Mesenchymal stem cell (in vitro differentiated cells and primary cell): ENCODE measurements at regions not wholly inside any gene's neighbourhood (a gene's known extent, or its start where the extent isn't known, plus 50 kb on each side); places are given as distances from the start of the nearest gene placed in this dataset.

Source experiments
- DNase-seq: peaks from one replicate; pipeline ENCODE4 v3.0.0-alpha.2; 2013
- H2AFZ ChIP-seq: one replicate; pipeline ENCODE4 v1.6.1; 2013; ENCODE audit warnings: low read depth, mild to moderate bottlenecking, control low read depth, inconsistent platforms, low read length, moderate library complexity
- H2AK5ac ChIP-seq: 2 replicates; pipeline ENCODE4 v1.6.1; 2013; ENCODE audit warnings: low read length, moderate library complexity, mild to moderate bottlenecking, inconsistent platforms; ENCODE audit not compliant: severe bottlenecking
- H2BK120ac ChIP-seq: one replicate; pipeline ENCODE4 v1.6.1; 2013; ENCODE audit warnings: low read depth, mild to moderate bottlenecking, inconsistent platforms, low read length, moderate library complexity
- H2BK12ac ChIP-seq, 2 experiments: one replicate each; pipeline ENCODE4 v1.6.1; 2013; ENCODE audit warnings: inconsistent platforms in 2 of 2, low read length in 2 of 2, mild to moderate bottlenecking in 2 of 2, moderate library complexity in 2 of 2, control low read depth in 1 of 2
- H2BK15ac ChIP-seq: one replicate; pipeline ENCODE4 v1.6.1; 2013; ENCODE audit warnings: mild to moderate bottlenecking, low read depth, inconsistent platforms; ENCODE audit not compliant: poor library complexity, severe bottlenecking
- H2BK5ac ChIP-seq: 2 replicates; pipeline ENCODE4 v1.6.1; 2013; ENCODE audit warnings: low read depth, mild to moderate bottlenecking, low read length, control low read depth, inconsistent platforms; ENCODE audit not compliant: poor library complexity, severe bottlenecking
- H3K14ac ChIP-seq, 2 experiments: one replicate each; pipeline ENCODE4 v1.6.1; 2013; ENCODE audit warnings: inconsistent platforms in 2 of 2, low read length in 2 of 2, control low read depth in 1 of 2, mild to moderate bottlenecking in 1 of 2, moderate library complexity in 1 of 2
- H3K18ac ChIP-seq, 2 experiments: one replicate each; pipeline ENCODE4 v1.6.1; 2013; ENCODE audit warnings: inconsistent platforms in 2 of 2, low read length in 2 of 2, control low read depth in 1 of 2, low read depth in 1 of 2, mild to moderate bottlenecking in 1 of 2
- H3K23ac ChIP-seq, 2 experiments: one replicate each; pipeline ENCODE4 v1.6.1; 2013; ENCODE audit warnings: inconsistent platforms in 2 of 2, low read length in 2 of 2, mild to moderate bottlenecking in 2 of 2, moderate library complexity in 2 of 2, control low read depth in 1 of 2
- H3K27ac ChIP-seq: 2 replicates; pipeline ENCODE4 v1.5.1; 2013; ENCODE audit warnings: mild to moderate bottlenecking, moderate library complexity, low read length, control low read depth, inconsistent platforms; ENCODE audit not compliant: poor library complexity, severe bottlenecking
- H3K27me3 ChIP-seq, 2 experiments: 2 replicates each; pipeline versions ENCODE4 v1.6.1 to v1.7.0; 2013; ENCODE audit warnings: low read length in 2 of 2, mild to moderate bottlenecking in 2 of 2, moderate library complexity in 2 of 2, control low read depth in 1 of 2, inconsistent platforms in 1 of 2; ENCODE audit not compliant: control insufficient read depth in 1 of 2, insufficient read depth in 1 of 2
- H3K36me3 ChIP-seq, 2 experiments: 2 replicates each; pipeline versions ENCODE4 v1.6.1 to v1.7.0; 2013; ENCODE audit warnings: low read length in 2 of 2, control low read depth in 1 of 2, inconsistent platforms in 1 of 2, low read depth in 1 of 2, mild to moderate bottlenecking in 1 of 2; ENCODE audit not compliant: insufficient read depth in 2 of 2, control insufficient read depth in 1 of 2
- H3K4ac ChIP-seq, 2 experiments: one replicate each; pipeline ENCODE4 v1.6.1; 2013; ENCODE audit warnings: inconsistent platforms in 2 of 2, low read length in 2 of 2, mild to moderate bottlenecking in 2 of 2, moderate library complexity in 2 of 2, control low read depth in 1 of 2, low read depth in 1 of 2
- H3K4me1 ChIP-seq: 2 replicates; pipeline ENCODE4 v1.6.1; 2013; ENCODE audit warnings: low read depth, low read length, control low read depth; ENCODE audit not compliant: control insufficient read depth, insufficient read depth
- H3K4me2 ChIP-seq: 2 replicates; pipeline ENCODE4 v1.6.1; 2013; ENCODE audit warnings: low read length, mild to moderate bottlenecking, inconsistent platforms; ENCODE audit not compliant: poor library complexity, severe bottlenecking
- H3K4me3 ChIP-seq, 2 experiments: 2 replicates each; pipeline versions ENCODE4 v1.5.1 to v1.7.0; 2013; ENCODE audit warnings: low read length in 2 of 2, mild to moderate bottlenecking in 2 of 2, control low read depth in 1 of 2, low read depth in 1 of 2; ENCODE audit not compliant: insufficient read depth in 1 of 2
- H3K79me1 ChIP-seq: replicated peaks from 2 replicates; pipeline ENCODE4 v1.6.1; 2013; ENCODE audit warnings: mild to moderate bottlenecking, control low read depth, low read length, inconsistent platforms; ENCODE audit not compliant: poor library complexity, severe bottlenecking
- H3K9ac ChIP-seq: 2 replicates; pipeline ENCODE4 v1.7.0; 2013; ENCODE audit warnings: mild to moderate bottlenecking, low read length, moderate library complexity
- H3K9me3 ChIP-seq: 2 replicates; pipeline ENCODE4 v1.7.0; 2013; ENCODE audit warnings: mild to moderate bottlenecking, low read length; ENCODE audit not compliant: control insufficient read depth
- H4K8ac ChIP-seq: one replicate; pipeline ENCODE4 v1.6.1; 2013; ENCODE audit warnings: inconsistent platforms, mild to moderate bottlenecking, low read length, moderate library complexity
- H4K91ac ChIP-seq: one replicate; pipeline ENCODE4 v1.6.1; 2013; ENCODE audit warnings: mild to moderate bottlenecking, low read length, inconsistent platforms
- WGBS: methylation state at CpG from one replicate; pipeline ENCODE4 v1.1.7; 2013; ENCODE audit warnings: mixed read lengths; 5-methylcytosine and 5-hydroxymethylcytosine counted together

DNA sequence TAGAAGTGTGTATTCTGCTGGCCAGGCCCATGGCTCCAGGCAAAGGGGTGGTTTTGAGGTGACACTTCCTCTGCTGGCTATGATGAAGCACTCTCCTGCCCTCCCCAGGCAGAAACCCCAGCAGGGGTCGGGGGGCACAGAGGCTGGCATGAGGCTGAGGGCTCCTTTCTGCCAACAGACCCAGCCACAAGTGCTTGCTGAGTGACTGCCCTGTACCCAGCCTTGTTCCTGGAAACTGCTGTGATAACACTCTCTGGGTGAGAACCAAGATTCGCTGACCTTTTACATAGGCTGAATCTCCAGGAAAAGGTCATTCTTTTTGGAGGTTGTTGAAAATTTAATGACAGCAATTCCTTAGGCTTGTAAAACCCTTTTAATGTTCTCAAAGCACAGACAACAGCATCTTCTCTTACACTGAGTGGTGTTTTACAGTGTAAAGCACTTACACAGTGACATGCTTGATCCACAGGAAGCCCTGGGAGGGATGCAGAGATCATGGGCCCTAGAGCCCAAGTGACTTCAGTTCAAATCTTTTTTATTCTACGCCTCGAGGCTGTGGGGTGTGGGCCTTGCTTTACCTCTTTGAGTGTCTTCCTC lies 155.5 kb upstream of the FGGY start:
- H3K4me2 ChIP-seq, result no peak overlapping the region
- no peak overlapping the region for H2BK5ac ChIP-seq
- no peaks in the 10 kb centered on the region for H3K27me3 ChIP-seq
- no peaks in the 10 kb centered on the region for H3K9me3 ChIP-seq
- DNase-seq, result no peak
- H4K8ac ChIP-seq, result peak overlapping the region; percentile 89
- H2BK15ac ChIP-seq, result peak overlapping the region; percentile 77
- H3K9ac ChIP-seq, result peak overlapping the region; percentile 20
- peaks cover 10% of the 10 kb centered on the region for H3K4me1 ChIP-seq
- no peak overlapping the region for H3K23ac ChIP-seq
- H3K18ac ChIP-seq, result peak overlapping the region; percentile 23 to 32
- H3K79me1 ChIP-seq, result peaks cover 1% of the 10 kb centered on the region
- no peak overlapping the region for H3K4me3 ChIP-seq
- no peak overlapping the region for H2BK120ac ChIP-seq
- peak overlapping the region; percentile 44 for H4K91ac ChIP-seq
- 71% methylated on average over 3 of the region's 4 CpGs for WGBS
- no peaks in the 10 kb centered on the region for H3K36me3 ChIP-seq
- H2AFZ ChIP-seq, result peak overlapping the region; percentile 66
- no peak overlapping the region for H3K14ac ChIP-seq
- H2AK5ac ChIP-seq, result peak overlapping the region; percentile 95
- peak overlapping the region; percentile 69 to 75 for H2BK12ac ChIP-seq
- peak overlapping the region; percentile 5 to 73 for H3K4ac ChIP-seq
- H3K27ac ChIP-seq, result no peak overlapping the region

DNA sequence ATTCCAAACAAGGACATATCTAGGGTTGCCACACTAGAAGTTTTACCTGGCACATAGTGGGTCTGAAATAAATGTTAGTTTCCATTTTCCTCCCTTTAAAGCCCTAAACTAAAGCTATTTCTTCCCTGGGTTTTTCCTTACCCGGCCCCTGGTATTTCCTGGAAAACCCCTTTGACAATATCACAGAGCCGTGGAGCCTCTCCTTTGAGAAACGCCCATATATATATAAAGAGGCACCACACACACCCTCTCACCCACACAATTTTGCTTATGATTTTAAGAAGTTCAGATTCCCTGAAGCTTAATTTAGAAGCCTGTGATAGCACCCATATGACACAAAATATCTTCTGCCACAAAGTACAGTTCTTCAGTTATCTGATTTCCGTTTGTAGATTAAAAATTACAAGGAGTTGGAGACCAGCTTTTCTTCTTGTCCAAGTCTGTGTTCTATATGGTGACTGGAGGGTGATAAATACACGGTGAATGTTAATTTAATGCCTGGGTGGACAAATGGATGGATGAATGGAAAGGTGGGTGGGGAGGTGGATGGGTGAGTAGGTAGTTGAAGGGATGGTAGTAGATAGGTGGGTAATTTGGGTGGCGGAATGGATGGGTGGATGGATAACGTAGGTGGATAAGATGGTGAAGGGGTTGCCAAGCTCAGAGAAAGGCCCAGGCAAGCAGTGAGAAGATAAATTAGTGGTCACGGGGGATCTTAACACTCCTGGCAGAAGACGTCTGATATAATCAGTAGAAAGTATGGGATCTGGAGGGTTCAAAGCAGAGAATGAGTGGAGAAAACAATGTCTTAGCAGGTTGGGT lies 154.4 kb upstream of the FGGY start:
- H3K4me1 ChIP-seq, result peaks cover 21% of the 10 kb centered on the region
- peak overlapping the region; percentile 98 for H3K27ac ChIP-seq
- H2BK12ac ChIP-seq, result peak overlapping the region; percentile 69 to 88
- H2AK5ac ChIP-seq, result peak overlapping the region; percentile 100
- H3K36me3 ChIP-seq, result no peaks in the 10 kb centered on the region
- H3K4me3 ChIP-seq, result no peak overlapping the region
- H3K14ac ChIP-seq, result no peak overlapping the region
- H3K4me2 ChIP-seq, result no peak overlapping the region
- peak overlapping the region; percentile 87 for H4K8ac ChIP-seq
- H3K9ac ChIP-seq, result peak overlapping the region; percentile 76
- no peak for DNase-seq
- H2BK15ac ChIP-seq, result peak overlapping the region; percentile 84
- peak overlapping the region; percentile 82 for H4K91ac ChIP-seq
- no peaks in the 10 kb centered on the region for H3K9me3 ChIP-seq
- peaks cover 3% of the 10 kb centered on the region for H3K79me1 ChIP-seq
- H3K4ac ChIP-seq, result peak overlapping the region; percentile 35 to 60
- peak overlapping the region; percentile 86 for H2BK5ac ChIP-seq
- H2AFZ ChIP-seq, result peak overlapping the region; percentile 43
- peak overlapping the region; percentile 54 for H2BK120ac ChIP-seq
- H3K27me3 ChIP-seq, result no peaks in the 10 kb centered on the region
- H3K18ac ChIP-seq, result peak overlapping the region; percentile 69 to 89
- no peak overlapping the region for H3K23ac ChIP-seq
- WGBS, result 62% methylated on average over 9 of the region's 9 CpGs

DNA sequence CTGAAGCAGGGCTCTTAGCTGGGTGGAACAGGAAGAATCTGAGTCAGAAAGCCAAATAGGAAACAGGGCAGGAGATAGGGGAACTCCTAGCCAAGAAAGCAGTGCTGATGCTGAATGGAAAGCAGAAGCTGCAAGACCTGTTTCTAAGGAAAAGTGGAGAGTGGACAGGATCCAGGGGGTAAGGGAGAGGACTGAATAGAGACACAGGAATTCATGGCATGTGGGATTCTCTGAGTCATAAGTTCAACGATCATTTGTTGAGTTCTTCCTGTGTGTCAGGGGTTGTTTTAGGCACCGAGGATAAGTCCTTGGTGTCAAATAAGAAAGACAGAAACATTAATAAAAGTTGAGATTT lies 153.8 kb upstream of the FGGY start:
- Histone ChIP-seq H4K8ac (peak overlapping the region; percentile 14), H2BK12ac (peak overlapping the region in 1 of 2 experiments; percentile 69), H2BK120ac (peak overlapping the region; percentile 54), H2BK15ac (no peak overlapping the region), H2AK5ac (peak overlapping the region; percentile 100), H3K18ac (peak overlapping the region in 1 of 2 experiments; percentile 69), H4K91ac (peak overlapping the region; percentile 82), H3K23ac (no peak overlapping the region), H3K4me2 (no peak overlapping the region), H3K14ac (no peak overlapping the region), H3K27ac (peak overlapping the region; percentile 98), H3K9me3 (no peaks in the 10 kb centered on the region), H3K9ac (peak overlapping the region; percentile 76), H3K4me1 (peaks cover 21% of the 10 kb centered on the region), H3K4me3 (no peak overlapping the region), H2AFZ (peak overlapping the region; percentile 43), H2BK5ac (peak overlapping the region; percentile 86), H3K27me3 (no peaks in the 10 kb centered on the region), H3K36me3 (no peaks in the 10 kb centered on the region), H3K4ac (peak overlapping the region in 1 of 2 experiments; percentile 60), H3K79me1 (peaks cover 3% of the 10 kb centered on the region)
- WGBS, result 0% methylated on average over 2 of the region's 2 CpGs
- DNase-seq, result peak; percentile 94

DNA sequence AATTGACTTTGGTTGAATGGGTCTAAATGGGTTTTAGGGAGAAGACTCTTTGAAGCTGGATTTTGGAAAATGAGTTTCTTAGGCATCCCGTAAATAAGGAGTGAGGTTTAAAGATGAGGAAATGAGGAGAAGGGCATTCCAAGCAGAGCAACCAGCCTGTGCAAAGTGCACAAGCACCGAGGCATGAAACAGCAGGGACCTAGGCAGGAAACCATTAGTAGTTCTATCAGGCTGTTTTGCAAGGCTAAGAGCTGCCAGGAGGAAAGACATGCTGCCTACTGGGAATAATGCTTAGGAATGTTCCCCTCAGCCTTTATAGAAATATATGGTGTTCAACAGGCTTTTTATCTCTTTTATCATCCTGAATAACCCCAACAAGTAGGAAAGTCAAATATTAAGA lies 153.1 kb upstream of the FGGY start:
- Histone ChIP-seq H2BK12ac (peak overlapping the region; percentile 49 to 64), H2AK5ac (peak overlapping the region; percentile 76), H2BK15ac (no peak overlapping the region), H3K4me2 (no peak overlapping the region), H2BK120ac (peak overlapping the region; percentile 83), H3K14ac (no peak overlapping the region), H3K9me3 (no peaks in the 10 kb centered on the region), H3K27me3 (no peaks in the 10 kb centered on the region), H3K27ac (peak overlapping the region; percentile 98), H3K4me3 (no peak overlapping the region), H3K23ac (no peak overlapping the region), H2BK5ac (peak overlapping the region; percentile 91), H3K4ac (peak overlapping the region in 1 of 2 experiments; percentile 57), H3K36me3 (no peaks in the 10 kb centered on the region), H3K79me1 (peaks cover 3% of the 10 kb centered on the region), H3K18ac (peak overlapping the region in 1 of 2 experiments; percentile 70), H4K91ac (no peak overlapping the region), H2AFZ (no peak overlapping the region), H4K8ac (peak overlapping the region; percentile 51), H3K9ac (peak overlapping the region; percentile 76), H3K4me1 (peaks cover 21% of the 10 kb centered on the region)
- WGBS, result 14% methylated on average over 2 of the region's 2 CpGs
- DNase-seq, result peak; percentile 56
